Neural cell (in vitro differentiated cells): ENCODE measurements at regions not wholly inside any gene's neighbourhood (a gene's known extent, or its start where the extent isn't known, plus 50 kb on each side); places are given as distances from the start of the nearest gene placed in this dataset.

Experiments
- CTCF ChIP-seq: fragments of 450-650 bp; IDR thresholded peaks from 2 replicates; pipeline ENCODE4 v1.5.1; 2014; ENCODE audit warnings: antibody characterized with exemption, mild to moderate bottlenecking, moderate library complexity; ENCODE audit not compliant: poor library complexity, severe bottlenecking
- EZH2 ChIP-seq: fragments of 200-600, 300-800 bp; shearing (Covaris generic), sonication (generic); IDR thresholded peaks from 2 replicates; pipeline ENCODE4 v1.6.1; 2014; ENCODE audit warnings: antibody characterized with exemption, low read length, borderline replicate concordance, mild to moderate bottlenecking; ENCODE audit not compliant: insufficient read depth, poor library complexity, severe bottlenecking
- RAD21 ChIP-seq: fragments of 450-650 bp; conservative IDR thresholded peaks from 2 replicates; pipeline ENCODE4 v1.6.1; 2014; ENCODE audit warnings: antibody characterized with exemption, mild to moderate bottlenecking, moderate library complexity
- TAF1 ChIP-seq: IDR thresholded peaks from 2 replicates; pipeline ENCODE4 v1.6.1; 2012; ENCODE audit warnings: low read depth
- TF ChIP-seq, protein P1 (sequence below): IDR thresholded peaks from 2 replicates; pipeline ENCODE4 v1.6.1; 2012; ENCODE audit warnings: borderline replicate concordance

- TF ChIP-seq RAD21, result no peak
- TF ChIP-seq CTCF, result no peak
- no peak for TF ChIP-seq EZH2
- TF ChIP-seq, protein P1, sequence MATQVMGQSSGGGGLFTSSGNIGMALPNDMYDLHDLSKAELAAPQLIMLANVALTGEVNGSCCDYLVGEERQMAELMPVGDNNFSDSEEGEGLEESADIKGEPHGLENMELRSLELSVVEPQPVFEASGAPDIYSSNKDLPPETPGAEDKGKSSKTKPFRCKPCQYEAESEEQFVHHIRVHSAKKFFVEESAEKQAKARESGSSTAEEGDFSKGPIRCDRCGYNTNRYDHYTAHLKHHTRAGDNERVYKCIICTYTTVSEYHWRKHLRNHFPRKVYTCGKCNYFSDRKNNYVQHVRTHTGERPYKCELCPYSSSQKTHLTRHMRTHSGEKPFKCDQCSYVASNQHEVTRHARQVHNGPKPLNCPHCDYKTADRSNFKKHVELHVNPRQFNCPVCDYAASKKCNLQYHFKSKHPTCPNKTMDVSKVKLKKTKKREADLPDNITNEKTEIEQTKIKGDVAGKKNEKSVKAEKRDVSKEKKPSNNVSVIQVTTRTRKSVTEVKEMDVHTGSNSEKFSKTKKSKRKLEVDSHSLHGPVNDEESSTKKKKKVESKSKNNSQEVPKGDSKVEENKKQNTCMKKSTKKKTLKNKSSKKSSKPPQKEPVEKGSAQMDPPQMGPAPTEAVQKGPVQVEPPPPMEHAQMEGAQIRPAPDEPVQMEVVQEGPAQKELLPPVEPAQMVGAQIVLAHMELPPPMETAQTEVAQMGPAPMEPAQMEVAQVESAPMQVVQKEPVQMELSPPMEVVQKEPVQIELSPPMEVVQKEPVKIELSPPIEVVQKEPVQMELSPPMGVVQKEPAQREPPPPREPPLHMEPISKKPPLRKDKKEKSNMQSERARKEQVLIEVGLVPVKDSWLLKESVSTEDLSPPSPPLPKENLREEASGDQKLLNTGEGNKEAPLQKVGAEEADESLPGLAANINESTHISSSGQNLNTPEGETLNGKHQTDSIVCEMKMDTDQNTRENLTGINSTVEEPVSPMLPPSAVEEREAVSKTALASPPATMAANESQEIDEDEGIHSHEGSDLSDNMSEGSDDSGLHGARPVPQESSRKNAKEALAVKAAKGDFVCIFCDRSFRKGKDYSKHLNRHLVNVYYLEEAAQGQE, result no peak
- TF ChIP-seq TAF1, result no peak
Observed at GRCh38 chr5:19067741-19068140, 920.3 kb downstream of the CDH18 start.
